ENCODE measurements at regions not wholly inside any gene's neighbourhood (a gene's known extent, or its start where the extent isn't known, plus 50 kb on each side); places are given as distances from the start of the nearest gene placed in this dataset.

- Histone ChIP-seq H3K27ac (no peak overlapping the region), H3K27me3 (no peaks in the 10 kb centered on the region), H3K4me1 (no peaks in the 10 kb centered on the region), H3K9me3 (no peaks in the 10 kb centered on the region), H3K4me3 (no peak overlapping the region), H3K36me3 (no peaks in the 10 kb centered on the region)
- no peak for DNase-seq (ENCODE audit: extremely low spot score in 2 of 2)
- TF ChIP-seq POLR2AphosphoS5 (IDR thresholded peaks at IDR 0.05; ENCODE audit: insufficient read depth in 1 of 2, low read depth in 1 of 2) (no peak), POLR2A (IDR thresholded peaks at IDR 0.05) (no peak)
- TF ChIP-seq, protein P1, sequence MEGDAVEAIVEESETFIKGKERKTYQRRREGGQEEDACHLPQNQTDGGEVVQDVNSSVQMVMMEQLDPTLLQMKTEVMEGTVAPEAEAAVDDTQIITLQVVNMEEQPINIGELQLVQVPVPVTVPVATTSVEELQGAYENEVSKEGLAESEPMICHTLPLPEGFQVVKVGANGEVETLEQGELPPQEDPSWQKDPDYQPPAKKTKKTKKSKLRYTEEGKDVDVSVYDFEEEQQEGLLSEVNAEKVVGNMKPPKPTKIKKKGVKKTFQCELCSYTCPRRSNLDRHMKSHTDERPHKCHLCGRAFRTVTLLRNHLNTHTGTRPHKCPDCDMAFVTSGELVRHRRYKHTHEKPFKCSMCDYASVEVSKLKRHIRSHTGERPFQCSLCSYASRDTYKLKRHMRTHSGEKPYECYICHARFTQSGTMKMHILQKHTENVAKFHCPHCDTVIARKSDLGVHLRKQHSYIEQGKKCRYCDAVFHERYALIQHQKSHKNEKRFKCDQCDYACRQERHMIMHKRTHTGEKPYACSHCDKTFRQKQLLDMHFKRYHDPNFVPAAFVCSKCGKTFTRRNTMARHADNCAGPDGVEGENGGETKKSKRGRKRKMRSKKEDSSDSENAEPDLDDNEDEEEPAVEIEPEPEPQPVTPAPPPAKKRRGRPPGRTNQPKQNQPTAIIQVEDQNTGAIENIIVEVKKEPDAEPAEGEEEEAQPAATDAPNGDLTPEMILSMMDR (IDR thresholded peaks at IDR 0.05), result no peak
- intact Hi-C loops (cut with DNase I), result no loop called here
Measured at GRCh38 chr21:14838400-14838799, 226.4 kb downstream of the NRIP1 start.

DNA sequence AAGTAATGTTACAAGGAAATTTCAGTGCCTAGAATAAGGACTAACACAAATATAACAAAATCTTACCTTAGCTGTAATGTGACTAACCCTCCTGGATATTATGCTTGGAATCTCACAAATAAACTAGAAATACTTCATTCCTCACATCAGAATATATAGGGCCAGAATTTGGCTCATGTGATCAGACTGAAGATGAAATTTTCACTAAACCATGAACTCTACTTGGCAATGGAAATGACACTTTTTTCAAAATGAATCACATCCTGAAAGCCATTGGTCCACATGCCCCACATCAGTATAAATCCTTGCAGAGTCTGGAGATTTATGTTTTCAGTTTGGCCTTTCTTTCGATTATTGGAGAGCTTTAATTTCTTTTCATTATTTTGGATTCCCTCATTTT, 227.8 kb downstream of the NRIP1 start:
- Histone ChIP-seq H3K4me1 (no peaks in the 10 kb centered on the region), H3K27ac (no peak overlapping the region), H3K9me3 (no peaks in the 10 kb centered on the region), H3K36me3 (no peaks in the 10 kb centered on the region), H3K4me3 (no peak overlapping the region), H3K27me3 (no peaks in the 10 kb centered on the region)
- TF ChIP-seq POLR2A (IDR thresholded peaks at IDR 0.05), result no peak
- TF ChIP-seq POLR2AphosphoS5 (IDR thresholded peaks at IDR 0.05; ENCODE audit: insufficient read depth in 1 of 2, low read depth in 1 of 2), result no peak
- TF ChIP-seq, protein P1 (IDR thresholded peaks at IDR 0.05), result no peak
- intact Hi-C loops (cut with DNase I), result no loop called here
- no peak for DNase-seq (ENCODE audit: extremely low spot score in 2 of 2)

DNA sequence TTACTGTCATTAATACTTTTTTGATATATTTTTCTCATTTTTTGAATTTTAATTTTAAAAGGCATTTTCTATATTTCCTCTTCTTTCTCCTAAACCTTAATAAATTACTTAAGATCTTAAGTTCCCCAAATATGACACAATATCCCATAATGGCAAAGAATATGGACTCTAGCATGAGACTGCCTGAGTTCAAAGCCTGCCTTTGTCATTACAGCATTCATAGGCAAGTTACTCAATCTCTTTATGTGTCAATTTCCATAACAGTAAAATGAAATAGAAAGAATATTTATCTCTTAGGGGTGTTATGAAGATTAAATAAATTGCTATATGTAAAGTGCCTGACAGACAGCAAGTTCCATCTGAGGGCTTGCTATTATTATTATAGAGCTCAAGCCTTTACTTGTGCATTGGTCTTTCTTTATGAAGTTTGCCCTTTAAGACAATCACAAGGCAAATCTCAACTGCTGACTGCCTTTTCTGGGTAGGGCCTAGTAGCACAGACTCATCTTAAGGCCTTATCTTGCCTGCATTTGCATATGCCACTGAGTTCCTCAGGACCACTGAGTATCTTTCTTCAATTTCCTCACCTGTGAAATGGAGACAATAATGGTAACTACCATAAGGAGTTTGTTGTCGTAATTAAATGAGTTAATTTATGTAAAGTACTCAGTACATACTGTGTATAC, 231.0 kb downstream of the NRIP1 start:
- Histone ChIP-seq H3K36me3 (no peaks in the 10 kb centered on the region), H3K27me3 (no peaks in the 10 kb centered on the region), H3K4me3 (no peak overlapping the region), H3K9me3 (no peaks in the 10 kb centered on the region), H3K4me1 (no peaks in the 10 kb centered on the region), H3K27ac (no peak overlapping the region)
- TF ChIP-seq POLR2AphosphoS5 (IDR thresholded peaks at IDR 0.05; ENCODE audit: insufficient read depth in 1 of 2, low read depth in 1 of 2), result no peak
- intact Hi-C loops (cut with DNase I), result no loop called here
- DNase-seq (ENCODE audit: extremely low spot score in 2 of 2), result no peak

- TF ChIP-seq, protein P1 (IDR thresholded peaks at IDR 0.05), result no peak
- TF ChIP-seq POLR2AphosphoS5 (IDR thresholded peaks at IDR 0.05; ENCODE audit: insufficient read depth in 1 of 2, low read depth in 1 of 2), result no peak
- no peak for TF ChIP-seq POLR2A (IDR thresholded peaks at IDR 0.05)
- Histone ChIP-seq H3K4me3 (no peak overlapping the region), H3K9me3 (no peaks in the 10 kb centered on the region), H3K36me3 (no peaks in the 10 kb centered on the region), H3K27ac (no peak overlapping the region), H3K4me1 (no peaks in the 10 kb centered on the region), H3K27me3 (no peaks in the 10 kb centered on the region)
- intact Hi-C loops (cut with DNase I), result no loop called here
- DNase-seq (ENCODE audit: extremely low spot score in 2 of 2), result no peak
Measured at GRCh38 chr21:14833241-14833640, 231.6 kb downstream of the NRIP1 start.

- Histone ChIP-seq H3K4me1 (no peaks in the 10 kb centered on the region), H3K27me3 (no peaks in the 10 kb centered on the region), H3K9me3 (no peaks in the 10 kb centered on the region), H3K36me3 (no peaks in the 10 kb centered on the region), H3K4me3 (no peak overlapping the region), H3K27ac (no peak overlapping the region)
- no peak for DNase-seq (ENCODE audit: extremely low spot score in 2 of 2)
- intact Hi-C loops (cut with DNase I), result no loop called here
- TF ChIP-seq, protein P1 (IDR thresholded peaks at IDR 0.05), result no peak
- no peak for TF ChIP-seq POLR2A (IDR thresholded peaks at IDR 0.05)
- no peak for TF ChIP-seq POLR2AphosphoS5 (IDR thresholded peaks at IDR 0.05; ENCODE audit: insufficient read depth in 1 of 2, low read depth in 1 of 2)
Measured at GRCh38 chr21:14830307-14830706, 234.5 kb downstream of the NRIP1 start.
